GM12878 (cell line): ENCODE measurements at regions not wholly inside any gene's neighbourhood (a gene's known extent, or its start where the extent isn't known, plus 50 kb on each side); places are given as distances from the start of the nearest gene placed in this dataset.
"Not testable (repeated sequence)": the region's sequence is repeated elsewhere in the genome, so short reads cannot be mapped to it uniquely, and the experiment has no call there.

Experiments used
- ATAC-seq: fragments of 200-7000 bp; cut with Tn5 transposase; 3 replicates; pipeline ENCODE4 v1.9.1; 2020; ENCODE audit warnings: mild to moderate bottlenecking, moderate library complexity
- BruUV-seq: library from RNA; stranded (reverse); fragments of 400-500 nt; replicated peaks from 2 replicates; lab custom pipeline; 2021; lab: Mats Ljungman, UMichigan
- CTCF ChIA-PET: fragments of 300-600 bp; sonication (Branson Sonifier 250); formaldehyde crosslinking; extraction: SDS; loops from one replicate; lab custom pipeline; 2021; ENCODE audit warnings: inconsistent platforms; lab: Yijun Ruan, JAX
- POLR2A ChIA-PET: fragments of 350-600 bp; formaldehyde crosslinking; extraction: SDS; loops from one replicate; lab custom pipeline; 2021; ENCODE audit warnings: inconsistent platforms; lab: Charles Lee
- RAD21 ChIA-PET: fragments of 300-600 bp; sonication (Branson Sonifier 250); formaldehyde crosslinking; loops from one replicate; lab custom pipeline; 2023; ENCODE audit warnings: antibody characterized with exemption; ENCODE audit not compliant: unreplicated experiment; lab: Charles Lee
- SMC1A ChIA-PET: fragments of 300-600 bp; sonication (Branson Sonifier 250); formaldehyde crosslinking; loops from one replicate; lab custom pipeline; 2023; ENCODE audit not compliant: unreplicated experiment, uncharacterized antibody; lab: Charles Lee
- DNase-seq: peaks from one replicate; pipeline ENCODE4 v3.0.0-alpha.2; 2011; ENCODE audit warnings: low read depth, low spot score
- FAIRE-seq: peaks from 3 replicates; lab custom pipeline; 2011; peaks lifted over from hg19 to GRCh38; lab: Jason Lieb, UNC
- H2AFZ ChIP-seq: 2 replicates; pipeline ENCODE4 v1.6.0; 2011; ENCODE audit warnings: low read depth, low read length, control low read depth; ENCODE audit not compliant: control insufficient read depth
- H3K27ac ChIP-seq: 2 replicates; pipeline ENCODE4 v1.5.1; 2011; ENCODE audit warnings: control low read depth; ENCODE audit not compliant: control insufficient read depth, insufficient read depth
- H3K27me3 ChIP-seq, 2 experiments: replicated peaks in 1 of 2; 2 replicates each; pipeline versions ENCODE4 v1.6.0 to v1.6.1; 2011; ENCODE audit warnings: low read length in 1 of 2; ENCODE audit not compliant: control insufficient read depth in 2 of 2, insufficient read depth in 2 of 2
- H3K36me3 ChIP-seq, 2 experiments: 2 replicates each; pipeline ENCODE4 v1.5.1; 2011; ENCODE audit warnings: low read length in 1 of 2; ENCODE audit not compliant: control insufficient read depth in 2 of 2, insufficient read depth in 2 of 2
- H3K4me1 ChIP-seq: 2 replicates; pipeline ENCODE4 v1.6.1; 2011; ENCODE audit warnings: mild to moderate bottlenecking, low read length, moderate library complexity, mixed read lengths; ENCODE audit not compliant: control insufficient read depth, insufficient read depth
- H3K4me2 ChIP-seq: 2 replicates; pipeline ENCODE4 v1.6.0; 2011; ENCODE audit warnings: control low read depth; ENCODE audit not compliant: control insufficient read depth, insufficient read depth
- H3K4me3 ChIP-seq: fragments of 200-600 bp; sonication (generic); 2 replicates; pipeline ENCODE4 v1.5.1; 2016
- H3K79me2 ChIP-seq: 2 replicates; pipeline ENCODE4 v1.6.0; 2011; ENCODE audit warnings: low read length; ENCODE audit not compliant: control insufficient read depth, insufficient read depth
- H3K9ac ChIP-seq: 2 replicates; pipeline ENCODE4 v1.8.0; 2011; ENCODE audit warnings: low read length, control low read depth, mixed read lengths; ENCODE audit not compliant: control insufficient read depth, insufficient read depth
- H3K9me3 ChIP-seq: replicated peaks from 3 replicates; pipeline ENCODE4 v1.5.1; 2011; ENCODE audit warnings: mild to moderate bottlenecking, low read length; ENCODE audit not compliant: control insufficient read depth, insufficient read depth
- H4K20me1 ChIP-seq: 2 replicates; pipeline ENCODE4 v1.6.0; 2011; ENCODE audit not compliant: control insufficient read depth, insufficient read depth
- FOXK2 ChIP-seq: fragments of 450-650 bp; IDR thresholded peaks from 2 replicates; pipeline ENCODE4 v1.6.1; 2017; ENCODE audit warnings: mild to moderate bottlenecking, moderate library complexity
- IKZF1 ChIP-seq: fragments of 450-650 bp; conservative IDR thresholded peaks from 2 replicates; pipeline ENCODE4 v1.6.1; 2017; ENCODE audit warnings: antibody characterized with exemption, mild to moderate bottlenecking
- IKZF2 ChIP-seq, 2 experiments: fragments of 450-650 bp; IDR thresholded peaks; 2 replicates each; pipeline ENCODE4 v1.6.1; 2017; ENCODE audit warnings: mild to moderate bottlenecking in 2 of 2, moderate library complexity in 2 of 2
- RELB ChIP-seq: fragments of 450-650 bp; IDR thresholded peaks from 2 replicates; pipeline ENCODE4 v1.6.1; 2017; ENCODE audit warnings: low read depth, mild to moderate bottlenecking, moderate library complexity
- RUNX3 ChIP-seq: IDR thresholded peaks from 2 replicates; pipeline ENCODE4 v1.6.1; 2012; ENCODE audit warnings: low read length, inconsistent platforms
- YY1 ChIP-seq: IDR thresholded peaks from 2 replicates; pipeline ENCODE4 v1.6.1; 2011; ENCODE audit warnings: low read depth, mild to moderate bottlenecking, low read length
- WGBS: methylation state at CpG from one replicate; pipeline ENCODE4 v1.1.6; 2016; ENCODE audit warnings: low lambda C conversion rate; ENCODE audit not compliant: insufficient replicate concordance, insufficient coverage; ENCODE audit errors: missing lambda C conversion rate; 5-methylcytosine and 5-hydroxymethylcytosine counted together
- in situ Hi-C: fragments of 300-500 bp; cut with MboI; formaldehyde crosslinking; loops from 9 replicates; pipeline ENCODE4 v1.14.3; 2018; ENCODE audit warnings: mixed read lengths
- intact Hi-C: fragments of 100-400 bp; cut with micrococcal nuclease; formaldehyde crosslinking; loops from one replicate; pipeline ENCODE4 v1.14.2; 2022; ENCODE audit not compliant: unreplicated experiment

- TF ChIP-seq FOXK2 (peak; percentile 37; the same call in 1 of the 2 replicates), YY1 (peak; percentile 71), RUNX3 (peak; percentile 29; the same call in 1 of the 2 replicates), IKZF1 (peak; percentile 45; the same call in 1 of the 2 replicates), RELB (peak; percentile 51; the same call in 1 of the 2 replicates), IKZF2 (IDR thresholded peaks at IDR 0.05) (0 out of 4 replicates have a peak, but pooled peaks have one; percentile 36 to 47)
- FAIRE-seq, H3K4me1 ChIP-seq, H3K27me3 ChIP-seq, H3K36me3 ChIP-seq, intact Hi-C loops, BruUV-seq, H4K20me1 ChIP-seq, in situ Hi-C loops, H3K79me2 ChIP-seq, H3K9ac ChIP-seq, POLR2A ChIA-PET, H3K4me3 ChIP-seq, H3K9me3 ChIP-seq: not testable (repeated sequence)
- WGBS = 28% methylated on average over 3 of the region's 3 CpGs
- DNase-seq (peak; percentile 45), ATAC-seq (peak; percentile 81)
- Histone ChIP-seq H3K27ac (peak overlapping the region; percentile 44; the same call in 1 of the 2 replicates), H3K4me2 (0 out of 2 replicates have a peak overlapping the region, but pooled peaks have one; percentile 13), H2AFZ (peak overlapping the region; percentile 33)
- ChIA-PET SMC1A (interaction anchor here (1.0 to 2.4 kb wide), 7 partner anchors 10 to 88 kb away, joined by 3 to 11 read pairs (median 3); no protein-coding TSS in a partner anchor), CTCF (interaction anchor here (0.7 to 1.5 kb wide), 2 partner anchors 10 to 227 kb away, joined by 3 to 6 read pairs; no protein-coding TSS in a partner anchor), RAD21 (interaction anchor here (0.8 to 2.5 kb wide), 4 partner anchors 9 to 35 kb away, joined by 3 to 14 read pairs (median 8); no protein-coding TSS in a partner anchor)
These were observed 132.8 kb upstream of the SPRED1 start for GRCh38 chr15:38119865-38120264.
